ENCODE measurements at regions not wholly inside any gene's neighbourhood (a gene's known extent, or its start where the extent isn't known, plus 50 kb on each side); places are given as distances from the start of the nearest gene placed in this dataset.

GRCh38 chr2:104262714-104263113, 591.2 kb upstream of the POU3F3 start:
- Histone ChIP-seq H3K36me3 (no peaks in the 10 kb centered on the region), H3K9me3 (peaks cover 0 to 3% (median 0%) of the 10 kb centered on the region in 4 donors), H3K27ac (no peak overlapping the region), H3K27me3 (no peaks in the 10 kb centered on the region), H3K4me3 (no peak overlapping the region), H3K4me1 (no peaks in the 10 kb centered on the region)
- no peak for TF ChIP-seq POLR2A (IDR thresholded peaks at IDR 0.05)
- TF ChIP-seq CTCF (IDR thresholded peaks at IDR 0.05) = no peak
- no peak for DNase-seq

- no peak for DNase-seq
- Histone ChIP-seq H3K9me3 (no peaks in the 10 kb centered on the region), H3K36me3 (no peaks in the 10 kb centered on the region), H3K4me3 (no peak overlapping the region), H3K4me1 (no peaks in the 10 kb centered on the region), H3K27ac (no peak overlapping the region), H3K27me3 (no peaks in the 10 kb centered on the region)
- TF ChIP-seq CTCF (IDR thresholded peaks at IDR 0.05) = no peak
- TF ChIP-seq POLR2A (IDR thresholded peaks at IDR 0.05) = no peak
Observed at GRCh38 chr2:104279646-104280045, 574.3 kb upstream of the POU3F3 start.

- H3K4me3 ChIP-seq = no peak overlapping the region
- no peak overlapping the region for H3K27ac ChIP-seq
- TF ChIP-seq CTCF (IDR thresholded peaks at IDR 0.05) = no peak
- no peak for TF ChIP-seq POLR2A (IDR thresholded peaks at IDR 0.05)
- no peak for DNase-seq
- no peaks in the 10 kb centered on the region for H3K27me3 ChIP-seq
- no peaks in the 10 kb centered on the region for H3K36me3 ChIP-seq
- no peaks in the 10 kb centered on the region for H3K4me1 ChIP-seq
- no peaks in the 10 kb centered on the region for H3K9me3 ChIP-seq
Observed at GRCh38 chr2:104280216-104280615, 573.7 kb upstream of the POU3F3 start.

GRCh38 chr2:104286841-104287240, 567.1 kb upstream of the POU3F3 start:
- no peak overlapping the region for H3K27ac ChIP-seq
- no peak overlapping the region for H3K4me3 ChIP-seq
- no peaks in the 10 kb centered on the region for H3K9me3 ChIP-seq
- H3K4me1 ChIP-seq = no peaks in the 10 kb centered on the region
- TF ChIP-seq POLR2A (IDR thresholded peaks at IDR 0.05) = no peak
- no peak for TF ChIP-seq CTCF (IDR thresholded peaks at IDR 0.05)
- no peaks in the 10 kb centered on the region for H3K36me3 ChIP-seq
- no peak for DNase-seq
- H3K27me3 ChIP-seq = no peaks in the 10 kb centered on the region

- Histone ChIP-seq H3K4me3 (no peak overlapping the region), H3K27ac (no peak overlapping the region), H3K27me3 (no peaks in the 10 kb centered on the region), H3K4me1 (no peaks in the 10 kb centered on the region), H3K9me3 (no peaks in the 10 kb centered on the region), H3K36me3 (no peaks in the 10 kb centered on the region)
- TF ChIP-seq CTCF (IDR thresholded peaks at IDR 0.05) = no peak
- TF ChIP-seq POLR2A (IDR thresholded peaks at IDR 0.05) = no peak
- no peak for DNase-seq
Observed at GRCh38 chr2:104289651-104290565, 564.0 kb upstream of the POU3F3 start.

Data from Peyer's patch (tissue), 4 donors.